Choroid plexus epithelial cell (primary cell): ENCODE measurements at regions not wholly inside any gene's neighbourhood (a gene's known extent, or its start where the extent isn't known, plus 50 kb on each side); places are given as distances from the start of the nearest gene placed in this dataset.

ENCODE experiments used
- DNase-seq: peaks from one replicate; pipeline ENCODE4 v3.0.0-alpha.2; 2010; ENCODE audit warnings: low read depth
- H3K4me3 ChIP-seq: 2 replicates; pipeline ENCODE4 v1.5.1; 2011; ENCODE audit warnings: low read depth, mild to moderate bottlenecking, control low read depth, low read length, moderate library complexity
- TF ChIP-seq, protein P1 (sequence below): conservative IDR thresholded peaks from 2 replicates; pipeline ENCODE4 v1.5.1; 2011; ENCODE audit warnings: low read depth, mild to moderate bottlenecking, control low read depth, inconsistent platforms, low read length, moderate library complexity

DNA sequence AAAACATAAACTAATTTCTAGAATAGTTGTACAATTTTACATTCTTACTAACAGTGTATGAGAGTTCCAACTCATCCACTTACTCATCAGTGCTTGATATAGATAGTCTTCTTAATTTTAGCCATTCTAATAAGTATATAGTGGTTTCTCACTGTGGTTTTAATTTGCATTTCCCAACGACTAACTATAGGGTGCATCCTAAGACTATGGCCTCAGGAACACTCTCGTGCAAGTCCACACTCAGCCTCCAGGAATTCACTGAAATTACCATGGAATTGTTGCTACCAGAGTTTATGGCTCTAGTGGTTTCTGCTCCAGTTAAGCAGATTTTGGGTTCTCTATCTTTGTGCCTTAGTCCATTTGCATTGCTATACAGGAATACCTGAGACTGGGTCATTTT, 60.1 kb upstream of the GUCY1A2 start:
- H3K4me3 ChIP-seq, result no peak overlapping the region
- DNase-seq, result no peak
- TF ChIP-seq, protein P1, sequence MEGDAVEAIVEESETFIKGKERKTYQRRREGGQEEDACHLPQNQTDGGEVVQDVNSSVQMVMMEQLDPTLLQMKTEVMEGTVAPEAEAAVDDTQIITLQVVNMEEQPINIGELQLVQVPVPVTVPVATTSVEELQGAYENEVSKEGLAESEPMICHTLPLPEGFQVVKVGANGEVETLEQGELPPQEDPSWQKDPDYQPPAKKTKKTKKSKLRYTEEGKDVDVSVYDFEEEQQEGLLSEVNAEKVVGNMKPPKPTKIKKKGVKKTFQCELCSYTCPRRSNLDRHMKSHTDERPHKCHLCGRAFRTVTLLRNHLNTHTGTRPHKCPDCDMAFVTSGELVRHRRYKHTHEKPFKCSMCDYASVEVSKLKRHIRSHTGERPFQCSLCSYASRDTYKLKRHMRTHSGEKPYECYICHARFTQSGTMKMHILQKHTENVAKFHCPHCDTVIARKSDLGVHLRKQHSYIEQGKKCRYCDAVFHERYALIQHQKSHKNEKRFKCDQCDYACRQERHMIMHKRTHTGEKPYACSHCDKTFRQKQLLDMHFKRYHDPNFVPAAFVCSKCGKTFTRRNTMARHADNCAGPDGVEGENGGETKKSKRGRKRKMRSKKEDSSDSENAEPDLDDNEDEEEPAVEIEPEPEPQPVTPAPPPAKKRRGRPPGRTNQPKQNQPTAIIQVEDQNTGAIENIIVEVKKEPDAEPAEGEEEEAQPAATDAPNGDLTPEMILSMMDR, result no peak

DNA sequence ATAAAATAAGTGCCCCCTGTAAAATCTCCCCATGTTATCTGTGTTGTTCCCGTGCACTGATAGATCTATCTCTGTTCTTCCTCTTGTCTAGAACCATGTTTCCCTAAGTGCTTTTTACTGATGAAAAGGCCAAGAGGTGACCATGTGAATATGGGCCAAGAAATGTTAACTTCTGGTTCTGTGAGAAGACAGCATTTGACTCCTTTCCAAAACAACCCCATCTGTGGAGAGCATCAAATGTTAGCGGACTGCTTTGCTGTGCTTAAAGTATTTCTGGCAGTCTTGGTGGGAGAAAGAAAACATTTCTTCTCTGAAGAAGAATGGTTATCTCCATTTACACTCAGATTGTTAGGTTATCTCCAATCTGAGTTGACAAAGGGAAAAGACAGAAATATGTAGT, 58.6 kb upstream of the GUCY1A2 start:
- H3K4me3 ChIP-seq, result no peak overlapping the region
- TF ChIP-seq, protein P1, result no peak
- DNase-seq, result peak; percentile 5

DNA sequence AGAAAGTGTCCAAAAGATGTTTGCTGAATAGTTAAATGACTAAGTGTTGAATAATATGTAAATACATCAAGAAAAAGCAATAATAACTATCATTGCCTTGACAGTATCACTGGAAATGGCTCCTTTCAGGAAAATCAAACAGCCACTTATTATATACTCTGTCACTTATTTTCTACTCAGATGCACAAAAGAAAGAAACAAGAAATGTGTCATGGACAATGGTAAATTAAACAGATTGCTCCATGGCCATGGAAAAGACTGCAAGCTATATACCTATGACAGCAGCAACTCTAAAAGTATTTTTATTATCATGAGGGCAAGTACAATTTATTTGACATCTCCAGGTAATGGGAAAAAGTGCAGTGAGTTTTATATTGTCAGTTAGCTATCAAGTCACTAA, 52.9 kb upstream of the GUCY1A2 start:
- no peak for DNase-seq
- TF ChIP-seq, protein P1, result no peak
- no peak overlapping the region for H3K4me3 ChIP-seq
